Fibroblast of the aortic adventitia (primary cell): ENCODE measurements at regions not wholly inside any gene's neighbourhood (a gene's known extent, or its start where the extent isn't known, plus 50 kb on each side); places are given as distances from the start of the nearest gene placed in this dataset.
"Not testable (repeated sequence)": the region's sequence is repeated elsewhere in the genome, so short reads cannot be mapped to it uniquely, and the experiment has no call there.

Experiments used
- DNase-seq: peaks from one replicate; pipeline ENCODE4 v3.0.0-alpha.2; 2010; ENCODE audit warnings: low read depth
- H3K4me3 ChIP-seq: 2 replicates; pipeline ENCODE4 v1.5.1; 2011; ENCODE audit warnings: low read depth, mild to moderate bottlenecking, control low read depth, low read length, moderate library complexity
- CTCF ChIP-seq: IDR thresholded peaks from 2 replicates; pipeline ENCODE4 v1.5.1; 2011; ENCODE audit warnings: mild to moderate bottlenecking, low read length, control low read depth, inconsistent platforms; ENCODE audit not compliant: insufficient read depth

GRCh38 chr4:29762151-29762550, 958.0 kb upstream of the PCDH7 start:
- no peak overlapping the region for H3K4me3 ChIP-seq
- DNase-seq, result no peak
- TF ChIP-seq CTCF, result no peak

- TF ChIP-seq CTCF, result no peak
Measured at GRCh38 chr4:29770627-29771026, 949.5 kb upstream of the PCDH7 start.

GRCh38 chr4:29788123-29788522, 932.0 kb upstream of the PCDH7 start:
- not testable (repeated sequence) for DNase-seq, H3K4me3 ChIP-seq

More at GRCh38 chr4:29770627-29771026, 949.5 kb upstream of the PCDH7 start:
- H3K4me3 ChIP-seq, result no peak overlapping the region
- no peak for DNase-seq

- no peak for DNase-seq
- no peak overlapping the region for H3K4me3 ChIP-seq
- no peak for TF ChIP-seq CTCF
Measured at GRCh38 chr4:29805245-29805644, 914.9 kb upstream of the PCDH7 start.

GRCh38 chr4:29805916-29806480, 914.2 kb upstream of the PCDH7 start:
- no peak overlapping the region for H3K4me3 ChIP-seq
- DNase-seq, result no peak
- TF ChIP-seq CTCF, result no peak

- no peak for TF ChIP-seq CTCF
Measured at GRCh38 chr4:29817961-29818360, 902.2 kb upstream of the PCDH7 start.

GRCh38 chr4:29829067-29829466, 891.1 kb upstream of the PCDH7 start:
- DNase-seq, result no peak
- no peak for TF ChIP-seq CTCF
- H3K4me3 ChIP-seq, result no peak overlapping the region

More at GRCh38 chr4:29817961-29818360, 902.2 kb upstream of the PCDH7 start:
- no peak for DNase-seq
- no peak overlapping the region for H3K4me3 ChIP-seq
